ENCODE measurements at regions not wholly inside any gene's neighbourhood (a gene's known extent, or its start where the extent isn't known, plus 50 kb on each side); places are given as distances from the start of the nearest gene placed in this dataset.

DNA sequence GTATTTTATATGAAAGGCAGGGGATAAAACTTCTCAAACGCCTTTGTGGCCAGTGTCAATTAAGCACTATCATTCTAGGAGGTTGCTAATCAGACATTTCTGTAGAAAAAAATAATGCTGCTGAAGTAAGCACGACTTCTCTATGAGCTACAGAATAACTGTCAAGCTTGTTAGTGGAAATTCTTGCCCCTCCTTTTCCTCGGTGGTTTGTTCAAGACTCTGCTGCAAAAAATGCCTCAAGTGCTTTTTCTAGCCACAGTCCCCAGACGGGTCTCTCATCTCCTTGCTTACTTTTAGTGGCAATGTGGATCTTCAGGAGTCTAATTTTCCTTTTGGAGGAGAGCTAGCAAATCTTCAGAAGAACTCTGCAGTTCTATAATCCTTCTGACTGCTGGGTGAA lies 452.0 kb downstream of the FUT8 start:
- TF ChIP-seq, protein P1, sequence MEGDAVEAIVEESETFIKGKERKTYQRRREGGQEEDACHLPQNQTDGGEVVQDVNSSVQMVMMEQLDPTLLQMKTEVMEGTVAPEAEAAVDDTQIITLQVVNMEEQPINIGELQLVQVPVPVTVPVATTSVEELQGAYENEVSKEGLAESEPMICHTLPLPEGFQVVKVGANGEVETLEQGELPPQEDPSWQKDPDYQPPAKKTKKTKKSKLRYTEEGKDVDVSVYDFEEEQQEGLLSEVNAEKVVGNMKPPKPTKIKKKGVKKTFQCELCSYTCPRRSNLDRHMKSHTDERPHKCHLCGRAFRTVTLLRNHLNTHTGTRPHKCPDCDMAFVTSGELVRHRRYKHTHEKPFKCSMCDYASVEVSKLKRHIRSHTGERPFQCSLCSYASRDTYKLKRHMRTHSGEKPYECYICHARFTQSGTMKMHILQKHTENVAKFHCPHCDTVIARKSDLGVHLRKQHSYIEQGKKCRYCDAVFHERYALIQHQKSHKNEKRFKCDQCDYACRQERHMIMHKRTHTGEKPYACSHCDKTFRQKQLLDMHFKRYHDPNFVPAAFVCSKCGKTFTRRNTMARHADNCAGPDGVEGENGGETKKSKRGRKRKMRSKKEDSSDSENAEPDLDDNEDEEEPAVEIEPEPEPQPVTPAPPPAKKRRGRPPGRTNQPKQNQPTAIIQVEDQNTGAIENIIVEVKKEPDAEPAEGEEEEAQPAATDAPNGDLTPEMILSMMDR (IDR thresholded peaks at IDR 0.05) = no peak
- TF ChIP-seq EP300 (IDR thresholded peaks at IDR 0.05) = no peak
- TF ChIP-seq POLR2A (IDR thresholded peaks at IDR 0.05) = no peak
- TF ChIP-seq POLR2AphosphoS5 (IDR thresholded peaks at IDR 0.05) = no peak
